ENCODE measurements at regions not wholly inside any gene's neighbourhood (a gene's known extent, or its start where the extent isn't known, plus 50 kb on each side); places are given as distances from the start of the nearest gene placed in this dataset.

DNA sequence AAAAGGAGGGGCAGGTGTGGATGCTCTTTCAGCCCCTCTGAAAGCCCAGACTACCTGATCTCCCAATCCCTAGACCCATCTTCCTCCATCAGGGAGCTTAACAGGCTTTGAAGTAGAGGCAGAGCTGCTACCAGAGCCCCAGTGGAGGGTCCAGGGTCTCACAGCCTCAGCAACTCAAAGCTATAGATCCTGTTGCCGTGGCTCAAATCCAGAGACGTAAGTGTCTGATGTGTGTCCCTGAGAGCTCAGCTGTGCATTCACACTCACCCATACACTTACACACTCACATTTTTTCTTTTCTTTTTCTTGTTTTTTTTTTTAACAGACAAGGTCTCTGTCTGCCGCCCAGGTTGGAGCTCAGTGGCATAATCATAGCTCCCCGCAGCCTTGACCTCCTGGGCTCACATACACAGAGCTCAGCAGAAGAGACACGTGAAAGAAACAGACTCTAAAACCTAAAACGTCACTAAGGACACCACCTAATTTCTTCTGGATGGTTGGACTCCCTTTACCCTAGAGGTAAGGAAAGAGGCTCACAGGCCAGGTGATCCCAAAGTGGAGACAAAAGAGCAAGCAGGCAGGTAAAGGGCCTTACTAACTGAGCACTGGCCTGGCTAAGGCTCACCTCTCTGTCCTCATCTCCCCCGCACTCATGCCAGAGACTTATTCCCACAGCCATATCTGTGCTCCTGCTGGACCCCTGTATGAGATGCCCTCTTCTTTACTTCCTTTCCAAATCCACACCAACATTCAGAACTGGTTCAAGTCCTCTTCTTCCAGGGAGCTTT is 80.7 kb downstream of the SCN11A start:
- no TSS peak for BruUV-seq (replicated peaks)
- no peaks in the 10 kb centered on the region for H3K4me1 ChIP-seq (ENCODE audit: insufficient read depth, low read length, poor library complexity, severe bottlenecking)
- POLR2A ChIA-PET (ENCODE audit: low non-redundant PET), result no interaction called here

DNA sequence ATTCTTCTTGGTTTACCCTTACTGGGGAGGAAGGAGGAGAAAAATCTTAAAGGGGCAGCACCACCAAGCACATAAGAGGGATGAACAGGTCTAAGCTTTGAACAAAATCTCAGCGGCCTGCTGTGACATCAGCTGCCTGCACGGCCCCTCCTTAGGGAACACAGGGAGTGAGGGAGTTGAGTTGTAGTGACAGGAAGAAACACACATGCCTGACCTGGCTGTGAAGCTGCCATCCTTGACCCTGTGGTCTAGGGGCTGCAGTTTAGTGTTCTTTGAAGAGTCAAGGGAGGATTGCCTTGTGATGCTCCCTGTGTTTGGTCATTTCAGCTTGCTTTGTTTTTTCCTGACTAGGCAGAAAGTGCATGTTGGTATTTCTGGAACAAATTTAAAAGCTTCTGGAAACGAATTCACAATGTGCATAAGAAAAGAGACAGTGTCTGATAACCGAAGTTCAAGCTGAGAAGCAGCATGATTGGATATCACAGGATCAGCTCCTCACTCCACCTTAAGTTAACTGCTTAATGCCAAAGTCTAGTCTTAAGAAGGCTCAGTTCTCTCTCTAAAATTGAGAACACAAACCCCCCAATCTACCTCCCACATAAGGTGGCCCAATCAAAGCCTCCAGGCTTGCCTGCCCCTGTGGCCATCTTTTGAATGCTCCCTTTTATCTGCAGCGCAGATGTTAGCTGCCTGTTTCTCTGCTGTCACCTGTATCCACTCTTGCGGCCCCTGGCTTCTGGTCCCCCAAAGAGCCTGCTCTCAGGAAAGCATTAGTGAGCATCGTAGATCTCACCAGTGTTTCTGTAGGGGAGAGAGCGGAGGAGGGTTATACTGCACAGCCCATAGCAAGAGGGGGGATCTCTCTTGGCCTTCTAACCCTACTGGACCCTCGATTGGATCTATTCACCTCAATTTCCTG is 82.2 kb downstream of the SCN11A start:
- Histone ChIP-seq H3K4me3 (ENCODE audit: low read depth, low read length, poor library complexity, severe bottlenecking) (no peak overlapping the region), H3K36me3 (ENCODE audit: insufficient read depth, low read length, poor library complexity, severe bottlenecking) (no peaks in the 10 kb centered on the region), H3K9me3 (ENCODE audit: low read depth, low read length, poor library complexity, severe bottlenecking) (no peaks in the 10 kb centered on the region), H3K27me3 (replicated peaks; ENCODE audit: insufficient read depth, low read depth, low read length, poor library complexity) (no peaks in the 10 kb centered on the region), H3K27ac (ENCODE audit: low read depth, low read length, poor library complexity, severe bottlenecking) (no peak overlapping the region), H3K4me1 (ENCODE audit: insufficient read depth, low read length, poor library complexity, severe bottlenecking) (no peaks in the 10 kb centered on the region)
- intact Hi-C loops (cut with micrococcal nuclease; ENCODE audit: unreplicated experiment), result no loop called here
- no peak for TF ChIP-seq EZH2 (IDR thresholded peaks at IDR 0.05; ENCODE audit: borderline replicate concordance, low read depth, low read length, poor library complexity, severe bottlenecking)
- TF ChIP-seq, protein P1, sequence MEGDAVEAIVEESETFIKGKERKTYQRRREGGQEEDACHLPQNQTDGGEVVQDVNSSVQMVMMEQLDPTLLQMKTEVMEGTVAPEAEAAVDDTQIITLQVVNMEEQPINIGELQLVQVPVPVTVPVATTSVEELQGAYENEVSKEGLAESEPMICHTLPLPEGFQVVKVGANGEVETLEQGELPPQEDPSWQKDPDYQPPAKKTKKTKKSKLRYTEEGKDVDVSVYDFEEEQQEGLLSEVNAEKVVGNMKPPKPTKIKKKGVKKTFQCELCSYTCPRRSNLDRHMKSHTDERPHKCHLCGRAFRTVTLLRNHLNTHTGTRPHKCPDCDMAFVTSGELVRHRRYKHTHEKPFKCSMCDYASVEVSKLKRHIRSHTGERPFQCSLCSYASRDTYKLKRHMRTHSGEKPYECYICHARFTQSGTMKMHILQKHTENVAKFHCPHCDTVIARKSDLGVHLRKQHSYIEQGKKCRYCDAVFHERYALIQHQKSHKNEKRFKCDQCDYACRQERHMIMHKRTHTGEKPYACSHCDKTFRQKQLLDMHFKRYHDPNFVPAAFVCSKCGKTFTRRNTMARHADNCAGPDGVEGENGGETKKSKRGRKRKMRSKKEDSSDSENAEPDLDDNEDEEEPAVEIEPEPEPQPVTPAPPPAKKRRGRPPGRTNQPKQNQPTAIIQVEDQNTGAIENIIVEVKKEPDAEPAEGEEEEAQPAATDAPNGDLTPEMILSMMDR (conservative IDR thresholded peaks at IDR 0.05; ENCODE audit: low read depth, low read length), result no peak
- POLR2A ChIA-PET (ENCODE audit: low non-redundant PET), result no interaction called here
- no TSS peak for BruUV-seq (replicated peaks)
- CTCF ChIA-PET, result no interaction called here
- no peak for DNase-seq (ENCODE audit: low spot score)

More for the DNA sequence above, 80.7 kb downstream of the SCN11A start:
- no peak for TF ChIP-seq EZH2 (IDR thresholded peaks at IDR 0.05; ENCODE audit: borderline replicate concordance, low read depth, low read length, poor library complexity, severe bottlenecking)
- TF ChIP-seq, protein P1 (conservative IDR thresholded peaks at IDR 0.05; ENCODE audit: low read depth, low read length), result no peak
- Histone ChIP-seq H3K4me3 (ENCODE audit: low read depth, low read length, poor library complexity, severe bottlenecking) (no peak overlapping the region), H3K27ac (ENCODE audit: low read depth, low read length, poor library complexity, severe bottlenecking) (no peak overlapping the region), H3K27me3 (replicated peaks; ENCODE audit: insufficient read depth, low read depth, low read length, poor library complexity) (no peaks in the 10 kb centered on the region), H3K36me3 (ENCODE audit: insufficient read depth, low read length, poor library complexity, severe bottlenecking) (no peaks in the 10 kb centered on the region), H3K9me3 (ENCODE audit: low read depth, low read length, poor library complexity, severe bottlenecking) (no peaks in the 10 kb centered on the region)
- CTCF ChIA-PET, result no interaction called here
- DNase-seq (ENCODE audit: low spot score), result no peak
- intact Hi-C loops (cut with micrococcal nuclease; ENCODE audit: unreplicated experiment), result no loop called here

DNA sequence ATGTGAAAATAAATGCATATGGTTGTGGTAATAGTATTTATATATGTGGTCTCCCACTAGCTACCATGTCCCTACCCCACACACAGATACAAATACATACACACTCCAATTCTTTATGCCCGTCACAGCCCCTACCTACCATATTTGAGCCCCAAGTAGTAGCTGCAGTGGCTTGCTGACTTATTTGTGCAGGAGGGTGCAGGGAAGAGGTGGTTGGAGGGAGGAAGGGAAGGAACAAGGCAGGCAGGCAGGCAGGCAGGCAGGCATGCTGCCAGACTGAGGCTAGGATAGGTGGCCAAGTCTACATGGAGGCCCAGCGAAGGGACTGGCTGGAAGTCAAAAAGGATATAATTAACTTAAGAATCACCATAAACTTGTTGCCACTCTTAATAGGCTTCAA is 82.9 kb downstream of the SCN11A start:
- no peak for DNase-seq (ENCODE audit: low spot score)
- BruUV-seq (replicated peaks), result no TSS peak
- no peaks in the 10 kb centered on the region for H3K9me3 ChIP-seq (ENCODE audit: low read depth, low read length, poor library complexity, severe bottlenecking)
- no peaks in the 10 kb centered on the region for H3K27me3 ChIP-seq (replicated peaks; ENCODE audit: insufficient read depth, low read depth, low read length, poor library complexity)
- POLR2A ChIA-PET (ENCODE audit: low non-redundant PET), result no interaction called here
- intact Hi-C loops (cut with micrococcal nuclease; ENCODE audit: unreplicated experiment), result no loop called here
- no peak overlapping the region for H3K27ac ChIP-seq (ENCODE audit: low read depth, low read length, poor library complexity, severe bottlenecking)
- H3K36me3 ChIP-seq (ENCODE audit: insufficient read depth, low read length, poor library complexity, severe bottlenecking), result no peaks in the 10 kb centered on the region
- TF ChIP-seq, protein P1 (conservative IDR thresholded peaks at IDR 0.05; ENCODE audit: low read depth, low read length), result no peak
- TF ChIP-seq EZH2 (IDR thresholded peaks at IDR 0.05; ENCODE audit: borderline replicate concordance, low read depth, low read length, poor library complexity, severe bottlenecking), result no peak
- no peaks in the 10 kb centered on the region for H3K4me1 ChIP-seq (ENCODE audit: insufficient read depth, low read length, poor library complexity, severe bottlenecking)
- CTCF ChIA-PET, result no interaction called here
- no peak overlapping the region for H3K4me3 ChIP-seq (ENCODE audit: low read depth, low read length, poor library complexity, severe bottlenecking)

All from A673 (cell line).